ENCODE measurements at regions not wholly inside any gene's neighbourhood (a gene's known extent, or its start where the extent isn't known, plus 50 kb on each side); places are given as distances from the start of the nearest gene placed in this dataset.
A peak's percentile ranks its signal among the peaks of the same experiment; 100 is the strongest.

DNA sequence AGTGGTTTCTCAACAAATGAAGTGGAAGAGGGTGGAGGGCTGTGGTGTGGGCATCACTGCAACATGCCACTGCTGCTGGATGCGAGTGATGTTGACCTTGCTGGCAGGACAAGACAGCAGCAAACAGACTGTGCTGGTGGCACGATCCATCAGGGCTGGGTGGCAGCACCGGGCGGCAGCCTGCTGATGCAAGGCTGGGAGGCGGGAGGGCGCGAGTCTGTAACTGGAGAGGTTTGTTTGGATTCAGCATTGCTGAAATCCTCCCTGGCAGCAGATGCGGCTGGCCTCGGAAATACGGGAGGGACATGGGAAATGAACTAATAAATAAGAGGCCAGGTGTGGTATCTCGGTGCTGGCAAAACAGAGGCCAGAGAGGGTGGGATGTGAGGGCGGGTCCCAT, 224.2 kb downstream of the ENGASE start:
- Histone ChIP-seq H3K4me3 (no peak overlapping the region), H3K4me1 (no peaks in the 10 kb centered on the region), H3K9me3 (no peaks in the 10 kb centered on the region), H3K36me3 (no peaks in the 10 kb centered on the region), H3K27me3 (peaks cover 0 to 56% of the 10 kb centered on the region in 2 donors), H3K27ac (no peak overlapping the region)
- TF ChIP-seq, protein P1, sequence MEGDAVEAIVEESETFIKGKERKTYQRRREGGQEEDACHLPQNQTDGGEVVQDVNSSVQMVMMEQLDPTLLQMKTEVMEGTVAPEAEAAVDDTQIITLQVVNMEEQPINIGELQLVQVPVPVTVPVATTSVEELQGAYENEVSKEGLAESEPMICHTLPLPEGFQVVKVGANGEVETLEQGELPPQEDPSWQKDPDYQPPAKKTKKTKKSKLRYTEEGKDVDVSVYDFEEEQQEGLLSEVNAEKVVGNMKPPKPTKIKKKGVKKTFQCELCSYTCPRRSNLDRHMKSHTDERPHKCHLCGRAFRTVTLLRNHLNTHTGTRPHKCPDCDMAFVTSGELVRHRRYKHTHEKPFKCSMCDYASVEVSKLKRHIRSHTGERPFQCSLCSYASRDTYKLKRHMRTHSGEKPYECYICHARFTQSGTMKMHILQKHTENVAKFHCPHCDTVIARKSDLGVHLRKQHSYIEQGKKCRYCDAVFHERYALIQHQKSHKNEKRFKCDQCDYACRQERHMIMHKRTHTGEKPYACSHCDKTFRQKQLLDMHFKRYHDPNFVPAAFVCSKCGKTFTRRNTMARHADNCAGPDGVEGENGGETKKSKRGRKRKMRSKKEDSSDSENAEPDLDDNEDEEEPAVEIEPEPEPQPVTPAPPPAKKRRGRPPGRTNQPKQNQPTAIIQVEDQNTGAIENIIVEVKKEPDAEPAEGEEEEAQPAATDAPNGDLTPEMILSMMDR (IDR thresholded peaks at IDR 0.05) = no peak
- no peak for DNase-seq
- intact Hi-C loops (cut with DNase I; ENCODE audit: low total_unique reads) = no loop called here

DNA sequence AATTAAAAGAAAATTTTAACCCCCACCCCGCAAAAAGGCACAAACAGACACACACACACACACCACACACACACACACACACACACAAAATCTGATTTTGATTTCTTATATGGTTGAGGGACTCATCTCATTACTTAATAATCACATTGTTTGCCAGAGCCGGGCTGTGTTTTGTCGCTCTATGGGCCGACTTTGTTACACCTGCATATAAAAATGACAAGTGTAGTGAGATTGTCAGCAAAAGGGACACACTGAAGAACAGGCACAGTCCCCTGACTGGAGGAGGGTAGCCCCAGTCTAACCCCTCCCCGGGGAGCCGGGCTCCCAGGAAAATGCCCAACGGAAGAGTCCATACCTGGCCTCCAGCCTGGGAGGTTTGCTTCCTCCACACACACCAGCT, 221.6 kb downstream of the ENGASE start:
- TF ChIP-seq, protein P1 (IDR thresholded peaks at IDR 0.05) = no peak
- intact Hi-C loops (cut with DNase I; ENCODE audit: low total_unique reads) = no loop called here
- H3K4me1 ChIP-seq = no peaks in the 10 kb centered on the region

GRCh38 chr17:79295307-79295706, 220.7 kb downstream of the ENGASE start:
- intact Hi-C loops (cut with DNase I; ENCODE audit: low total_unique reads) = no loop called here
- Histone ChIP-seq H3K27me3 (peaks cover 0 to 59% of the 10 kb centered on the region in 2 donors), H3K27ac (no peak overlapping the region), H3K4me1 (no peaks in the 10 kb centered on the region), H3K4me3 (no peak overlapping the region), H3K36me3 (no peaks in the 10 kb centered on the region), H3K9me3 (no peaks in the 10 kb centered on the region)
- DNase-seq = no peak
- TF ChIP-seq, protein P1 (IDR thresholded peaks at IDR 0.05) = no peak

More for the DNA sequence above, 221.6 kb downstream of the ENGASE start:
- Histone ChIP-seq H3K9me3 (no peaks in the 10 kb centered on the region), H3K4me3 (no peak overlapping the region), H3K36me3 (no peaks in the 10 kb centered on the region), H3K27ac (no peak overlapping the region), H3K27me3 (peaks cover 0 to 59% of the 10 kb centered on the region in 2 donors)
- DNase-seq = no peak

DNA sequence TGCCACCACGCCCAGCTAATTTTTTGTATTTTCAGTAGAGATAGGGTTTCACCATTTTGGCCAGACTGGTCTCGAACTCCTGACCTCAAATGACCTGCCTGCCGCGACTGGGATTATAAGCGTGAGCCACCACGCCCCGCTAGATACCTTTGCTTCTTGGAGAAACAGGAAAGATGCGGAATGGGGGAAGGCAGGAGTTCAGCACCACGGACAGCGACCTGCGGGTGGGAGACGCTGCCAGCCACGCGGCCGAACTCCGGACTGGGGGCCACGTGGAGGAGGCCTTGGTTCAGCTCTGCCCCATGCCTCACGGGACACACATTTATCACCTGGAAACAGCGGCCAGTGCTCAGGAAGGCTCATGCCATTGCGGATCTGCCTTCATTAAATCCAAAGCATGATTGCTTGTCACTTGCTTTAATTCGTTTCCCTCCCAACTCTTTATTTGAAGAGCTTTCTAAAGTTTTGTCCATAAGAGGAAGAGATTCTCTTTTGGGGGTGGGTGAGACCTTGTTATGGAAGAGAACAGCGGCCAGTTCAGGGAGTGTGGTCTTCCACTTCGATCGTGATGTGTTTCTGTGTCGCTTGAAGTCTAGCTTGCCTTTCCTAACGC, 219.9 kb downstream of the ENGASE start:
- peak in 1 of 2 donors; percentile 44 for DNase-seq
- peaks cover 0 to 58% of the 10 kb centered on the region in 2 donors for H3K27me3 ChIP-seq
- H3K27ac ChIP-seq = no peak overlapping the region
- TF ChIP-seq, protein P1 (IDR thresholded peaks at IDR 0.05) = no peak
- H3K36me3 ChIP-seq = no peaks in the 10 kb centered on the region
- no peaks in the 10 kb centered on the region for H3K9me3 ChIP-seq
- no peaks in the 10 kb centered on the region for H3K4me1 ChIP-seq
- H3K4me3 ChIP-seq = no peak overlapping the region
- intact Hi-C loops (cut with DNase I; ENCODE audit: low total_unique reads) = no loop called here

GRCh38 chr17:79292501-79292900, 217.9 kb downstream of the ENGASE start:
- Histone ChIP-seq H3K27me3 (peaks cover 0 to 50% of the 10 kb centered on the region in 2 donors), H3K4me3 (no peak overlapping the region), H3K27ac (no peak overlapping the region), H3K36me3 (no peaks in the 10 kb centered on the region), H3K9me3 (no peaks in the 10 kb centered on the region), H3K4me1 (no peaks in the 10 kb centered on the region)
- TF ChIP-seq, protein P1 (IDR thresholded peaks at IDR 0.05) = no peak
- no peak for DNase-seq
- intact Hi-C loops (cut with DNase I; ENCODE audit: low total_unique reads) = no loop called here

DNA sequence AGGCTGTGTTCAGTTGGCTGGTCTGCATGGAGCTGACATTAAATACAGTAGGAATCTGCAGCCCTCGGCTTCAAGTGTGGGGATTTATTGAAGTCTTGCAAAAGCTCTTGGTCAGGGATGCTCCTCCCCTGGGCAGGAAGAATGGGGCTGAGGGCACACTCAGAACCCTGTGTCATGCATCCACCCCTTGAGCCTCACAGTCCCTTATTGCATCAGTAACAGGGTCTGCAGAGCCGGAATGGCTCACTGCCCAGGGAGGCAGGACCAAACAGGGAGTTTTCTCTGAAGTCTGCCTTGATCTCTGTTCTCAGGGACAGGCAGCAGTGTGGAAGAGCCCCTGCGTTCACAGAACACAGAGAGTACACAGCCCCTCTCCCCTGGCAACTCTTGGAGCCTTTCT, 216.8 kb downstream of the ENGASE start:
- no peak for DNase-seq
- no peak overlapping the region for H3K27ac ChIP-seq
- H3K27me3 ChIP-seq = peaks cover 0 to 49% of the 10 kb centered on the region in 2 donors
- H3K36me3 ChIP-seq = no peaks in the 10 kb centered on the region
- H3K9me3 ChIP-seq = no peaks in the 10 kb centered on the region
- no peaks in the 10 kb centered on the region for H3K4me1 ChIP-seq
- intact Hi-C loops (cut with DNase I; ENCODE audit: low total_unique reads) = no loop called here
- TF ChIP-seq, protein P1 (IDR thresholded peaks at IDR 0.05) = no peak
- no peak overlapping the region for H3K4me3 ChIP-seq
